ENCODE measurements at regions not wholly inside any gene's neighbourhood (a gene's known extent, or its start where the extent isn't known, plus 50 kb on each side); places are given as distances from the start of the nearest gene placed in this dataset.

DNA sequence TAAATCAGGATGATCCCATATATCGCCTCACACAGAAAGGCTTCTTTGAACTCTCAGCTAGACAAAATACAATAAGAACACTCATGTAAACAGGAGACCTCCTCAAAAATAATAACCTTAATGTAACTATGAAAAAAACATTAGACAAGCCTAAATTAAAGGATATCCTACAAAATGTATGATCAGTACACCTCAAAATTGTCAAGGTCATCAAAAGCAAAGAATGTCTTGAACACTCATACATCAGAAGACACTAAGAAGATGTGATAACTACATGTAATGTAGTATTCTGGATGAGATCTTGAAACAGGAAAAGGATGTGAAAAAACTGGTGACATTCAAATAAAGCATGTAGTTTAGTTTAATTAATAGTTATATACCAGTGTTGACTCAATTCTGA is 616.8 kb upstream of the ZEB2 start:
- Histone ChIP-seq H3K4me1 (ENCODE audit: control insufficient read depth in 2 of 2, insufficient read depth in 2 of 2, low read length in 2 of 2) (no peaks in the 10 kb centered on the region), H3K9me3 (ENCODE audit: control extremely low read depth in 1 of 3, control insufficient read depth in 2 of 3, insufficient read depth in 1 of 3, low read length in 2 of 3) (peaks cover 0 to 5% (median 0%) of the 10 kb centered on the region in 3 donors), H2AFZ (ENCODE audit: insufficient read depth, low read depth, low read length, poor library complexity, severe bottlenecking) (no peak overlapping the region), H3K9ac (ENCODE audit: low read length) (no peak overlapping the region), H3K27me3 (replicated peaks in 1 of 4; ENCODE audit: control extremely low read depth in 1 of 4, control insufficient read depth in 3 of 4, insufficient read depth in 4 of 4, low read length in 3 of 4) (no peaks in the 10 kb centered on the region), H3K4me3 (ENCODE audit: control extremely low read depth in 1 of 5, extremely low read depth in 1 of 5, insufficient read depth in 1 of 5, low read depth in 2 of 5, low read length in 4 of 5) (no peak overlapping the region), H3K4me2 (replicated peaks; ENCODE audit: low read depth, low read length, poor library complexity, severe bottlenecking) (no peak overlapping the region), H3K27ac (ENCODE audit: low read length in 2 of 2) (no peak overlapping the region), H4K20me1 (ENCODE audit: control insufficient read depth, insufficient read depth, low read length, poor library complexity, severe bottlenecking) (no peaks in the 10 kb centered on the region), H3K79me2 (ENCODE audit: control insufficient read depth, insufficient read depth, low read length) (no peaks in the 10 kb centered on the region), H3K36me3 (replicated peaks in 1 of 2; ENCODE audit: control extremely low read depth in 1 of 2, control insufficient read depth in 1 of 2, extremely low read depth in 1 of 2, insufficient read depth in 2 of 2, low read length in 1 of 2) (no peaks in the 10 kb centered on the region)
- Mint-ChIP-seq H3K4me3 (no peak overlapping the region), H3K27ac (no peak overlapping the region), H3K4me1 (no peaks in the 10 kb centered on the region), H3K9me3 (ENCODE audit: insufficient read depth) (peaks cover 2% of the 10 kb centered on the region), H3K27me3 (no peaks in the 10 kb centered on the region)
- no peak for TF ChIP-seq EZH2 (IDR thresholded peaks at IDR 0.05; ENCODE audit: borderline replicate concordance, insufficient read depth, low read depth, low read length, poor library complexity, severe bottlenecking)
- TF ChIP-seq, protein P1, sequence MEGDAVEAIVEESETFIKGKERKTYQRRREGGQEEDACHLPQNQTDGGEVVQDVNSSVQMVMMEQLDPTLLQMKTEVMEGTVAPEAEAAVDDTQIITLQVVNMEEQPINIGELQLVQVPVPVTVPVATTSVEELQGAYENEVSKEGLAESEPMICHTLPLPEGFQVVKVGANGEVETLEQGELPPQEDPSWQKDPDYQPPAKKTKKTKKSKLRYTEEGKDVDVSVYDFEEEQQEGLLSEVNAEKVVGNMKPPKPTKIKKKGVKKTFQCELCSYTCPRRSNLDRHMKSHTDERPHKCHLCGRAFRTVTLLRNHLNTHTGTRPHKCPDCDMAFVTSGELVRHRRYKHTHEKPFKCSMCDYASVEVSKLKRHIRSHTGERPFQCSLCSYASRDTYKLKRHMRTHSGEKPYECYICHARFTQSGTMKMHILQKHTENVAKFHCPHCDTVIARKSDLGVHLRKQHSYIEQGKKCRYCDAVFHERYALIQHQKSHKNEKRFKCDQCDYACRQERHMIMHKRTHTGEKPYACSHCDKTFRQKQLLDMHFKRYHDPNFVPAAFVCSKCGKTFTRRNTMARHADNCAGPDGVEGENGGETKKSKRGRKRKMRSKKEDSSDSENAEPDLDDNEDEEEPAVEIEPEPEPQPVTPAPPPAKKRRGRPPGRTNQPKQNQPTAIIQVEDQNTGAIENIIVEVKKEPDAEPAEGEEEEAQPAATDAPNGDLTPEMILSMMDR (IDR thresholded peaks at IDR 0.05): no peak
- CTCF ChIA-PET: no interaction called here
- DNase-seq (no peak), ATAC-seq (ENCODE audit: low read depth) (no peak)
- no CpG with 5 or more reads among the region's 1 CpG for WGBS (ENCODE audit: insufficient coverage)
- POLR2A ChIA-PET: no interaction called here
- intact Hi-C loops (cut with micrococcal nuclease): no loop called here

DNA sequence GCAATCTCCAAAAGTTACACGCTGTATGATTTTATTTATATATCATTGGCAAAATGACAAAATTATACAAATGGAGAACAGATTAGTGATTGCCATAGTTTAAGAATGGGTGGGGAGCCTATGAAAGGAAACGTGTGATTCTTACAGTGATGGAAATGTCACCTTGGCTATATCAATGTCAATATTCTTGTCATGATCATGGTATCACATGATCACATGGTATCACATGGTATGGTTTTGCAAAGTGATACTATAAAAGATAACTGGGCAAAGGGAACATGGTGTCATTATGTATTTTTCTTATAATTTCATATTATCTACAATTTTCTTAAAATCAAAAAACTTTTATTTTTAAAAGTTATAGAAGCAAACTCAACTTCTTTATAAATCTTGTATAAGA is 606.2 kb upstream of the ZEB2 start:
- Histone ChIP-seq H3K4me3 (ENCODE audit: control extremely low read depth in 1 of 5, extremely low read depth in 1 of 5, insufficient read depth in 1 of 5, low read depth in 2 of 5, low read length in 4 of 5) (no peak overlapping the region), H3K9me3 (ENCODE audit: control extremely low read depth in 1 of 3, control insufficient read depth in 2 of 3, insufficient read depth in 1 of 3, low read length in 2 of 3) (no peaks in the 10 kb centered on the region), H2AFZ (ENCODE audit: insufficient read depth, low read depth, low read length, poor library complexity, severe bottlenecking) (no peak overlapping the region), H3K36me3 (replicated peaks in 1 of 2; ENCODE audit: control extremely low read depth in 1 of 2, control insufficient read depth in 1 of 2, extremely low read depth in 1 of 2, insufficient read depth in 2 of 2, low read length in 1 of 2) (no peaks in the 10 kb centered on the region), H3K79me2 (ENCODE audit: control insufficient read depth, insufficient read depth, low read length) (no peaks in the 10 kb centered on the region), H3K9ac (ENCODE audit: low read length) (no peak overlapping the region), H4K20me1 (ENCODE audit: control insufficient read depth, insufficient read depth, low read length, poor library complexity, severe bottlenecking) (no peaks in the 10 kb centered on the region), H3K4me2 (replicated peaks; ENCODE audit: low read depth, low read length, poor library complexity, severe bottlenecking) (no peak overlapping the region), H3K4me1 (ENCODE audit: control insufficient read depth in 2 of 2, insufficient read depth in 2 of 2, low read length in 2 of 2) (no peaks in the 10 kb centered on the region), H3K27ac (ENCODE audit: low read length in 2 of 2) (no peak overlapping the region), H3K27me3 (replicated peaks in 1 of 4; ENCODE audit: control extremely low read depth in 1 of 4, control insufficient read depth in 3 of 4, insufficient read depth in 4 of 4, low read length in 3 of 4) (no peaks in the 10 kb centered on the region)
- ATAC-seq (ENCODE audit: low read depth) (no peak), DNase-seq (no peak)
- TF ChIP-seq EZH2 (IDR thresholded peaks at IDR 0.05; ENCODE audit: borderline replicate concordance, insufficient read depth, low read depth, low read length, poor library complexity, severe bottlenecking): no peak
- TF ChIP-seq, protein P1 (IDR thresholded peaks at IDR 0.05): no peak
- ChIA-PET CTCF (no interaction called here), POLR2A (no interaction called here)
- Mint-ChIP-seq H3K27me3 (no peaks in the 10 kb centered on the region), H3K9me3 (ENCODE audit: insufficient read depth) (no peaks in the 10 kb centered on the region), H3K27ac (no peak overlapping the region), H3K4me1 (no peaks in the 10 kb centered on the region), H3K4me3 (no peak overlapping the region)
- WGBS (ENCODE audit: insufficient coverage): no CpG with 5 or more reads among the region's 2 CpGs
- intact Hi-C loops (cut with micrococcal nuclease): no loop called here
